ENCODE measurements at regions not wholly inside any gene's neighbourhood (a gene's known extent, or its start where the extent isn't known, plus 50 kb on each side); places are given as distances from the start of the nearest gene placed in this dataset.

DNA sequence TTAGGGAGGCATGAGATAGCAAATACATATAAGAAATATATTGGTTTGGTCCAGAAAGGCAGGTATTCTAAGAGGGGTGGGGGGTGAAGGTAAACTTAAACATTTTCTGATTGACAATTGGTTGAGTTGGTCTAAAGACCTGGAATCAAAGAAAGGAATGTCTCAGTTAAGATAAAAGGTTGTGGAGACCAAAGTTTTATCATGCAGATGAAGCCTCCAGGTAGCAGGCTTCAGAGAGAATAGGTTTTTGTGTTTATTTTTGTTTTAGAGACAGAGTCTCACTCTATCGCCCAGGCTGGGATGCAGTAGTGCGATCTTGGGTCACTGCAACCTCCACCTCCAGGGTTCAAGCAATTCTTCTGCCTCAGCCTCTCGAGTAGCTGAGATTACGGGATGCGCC, 80.5 kb downstream of the NPAP1 start (continued):
- TF ChIP-seq, protein P1, sequence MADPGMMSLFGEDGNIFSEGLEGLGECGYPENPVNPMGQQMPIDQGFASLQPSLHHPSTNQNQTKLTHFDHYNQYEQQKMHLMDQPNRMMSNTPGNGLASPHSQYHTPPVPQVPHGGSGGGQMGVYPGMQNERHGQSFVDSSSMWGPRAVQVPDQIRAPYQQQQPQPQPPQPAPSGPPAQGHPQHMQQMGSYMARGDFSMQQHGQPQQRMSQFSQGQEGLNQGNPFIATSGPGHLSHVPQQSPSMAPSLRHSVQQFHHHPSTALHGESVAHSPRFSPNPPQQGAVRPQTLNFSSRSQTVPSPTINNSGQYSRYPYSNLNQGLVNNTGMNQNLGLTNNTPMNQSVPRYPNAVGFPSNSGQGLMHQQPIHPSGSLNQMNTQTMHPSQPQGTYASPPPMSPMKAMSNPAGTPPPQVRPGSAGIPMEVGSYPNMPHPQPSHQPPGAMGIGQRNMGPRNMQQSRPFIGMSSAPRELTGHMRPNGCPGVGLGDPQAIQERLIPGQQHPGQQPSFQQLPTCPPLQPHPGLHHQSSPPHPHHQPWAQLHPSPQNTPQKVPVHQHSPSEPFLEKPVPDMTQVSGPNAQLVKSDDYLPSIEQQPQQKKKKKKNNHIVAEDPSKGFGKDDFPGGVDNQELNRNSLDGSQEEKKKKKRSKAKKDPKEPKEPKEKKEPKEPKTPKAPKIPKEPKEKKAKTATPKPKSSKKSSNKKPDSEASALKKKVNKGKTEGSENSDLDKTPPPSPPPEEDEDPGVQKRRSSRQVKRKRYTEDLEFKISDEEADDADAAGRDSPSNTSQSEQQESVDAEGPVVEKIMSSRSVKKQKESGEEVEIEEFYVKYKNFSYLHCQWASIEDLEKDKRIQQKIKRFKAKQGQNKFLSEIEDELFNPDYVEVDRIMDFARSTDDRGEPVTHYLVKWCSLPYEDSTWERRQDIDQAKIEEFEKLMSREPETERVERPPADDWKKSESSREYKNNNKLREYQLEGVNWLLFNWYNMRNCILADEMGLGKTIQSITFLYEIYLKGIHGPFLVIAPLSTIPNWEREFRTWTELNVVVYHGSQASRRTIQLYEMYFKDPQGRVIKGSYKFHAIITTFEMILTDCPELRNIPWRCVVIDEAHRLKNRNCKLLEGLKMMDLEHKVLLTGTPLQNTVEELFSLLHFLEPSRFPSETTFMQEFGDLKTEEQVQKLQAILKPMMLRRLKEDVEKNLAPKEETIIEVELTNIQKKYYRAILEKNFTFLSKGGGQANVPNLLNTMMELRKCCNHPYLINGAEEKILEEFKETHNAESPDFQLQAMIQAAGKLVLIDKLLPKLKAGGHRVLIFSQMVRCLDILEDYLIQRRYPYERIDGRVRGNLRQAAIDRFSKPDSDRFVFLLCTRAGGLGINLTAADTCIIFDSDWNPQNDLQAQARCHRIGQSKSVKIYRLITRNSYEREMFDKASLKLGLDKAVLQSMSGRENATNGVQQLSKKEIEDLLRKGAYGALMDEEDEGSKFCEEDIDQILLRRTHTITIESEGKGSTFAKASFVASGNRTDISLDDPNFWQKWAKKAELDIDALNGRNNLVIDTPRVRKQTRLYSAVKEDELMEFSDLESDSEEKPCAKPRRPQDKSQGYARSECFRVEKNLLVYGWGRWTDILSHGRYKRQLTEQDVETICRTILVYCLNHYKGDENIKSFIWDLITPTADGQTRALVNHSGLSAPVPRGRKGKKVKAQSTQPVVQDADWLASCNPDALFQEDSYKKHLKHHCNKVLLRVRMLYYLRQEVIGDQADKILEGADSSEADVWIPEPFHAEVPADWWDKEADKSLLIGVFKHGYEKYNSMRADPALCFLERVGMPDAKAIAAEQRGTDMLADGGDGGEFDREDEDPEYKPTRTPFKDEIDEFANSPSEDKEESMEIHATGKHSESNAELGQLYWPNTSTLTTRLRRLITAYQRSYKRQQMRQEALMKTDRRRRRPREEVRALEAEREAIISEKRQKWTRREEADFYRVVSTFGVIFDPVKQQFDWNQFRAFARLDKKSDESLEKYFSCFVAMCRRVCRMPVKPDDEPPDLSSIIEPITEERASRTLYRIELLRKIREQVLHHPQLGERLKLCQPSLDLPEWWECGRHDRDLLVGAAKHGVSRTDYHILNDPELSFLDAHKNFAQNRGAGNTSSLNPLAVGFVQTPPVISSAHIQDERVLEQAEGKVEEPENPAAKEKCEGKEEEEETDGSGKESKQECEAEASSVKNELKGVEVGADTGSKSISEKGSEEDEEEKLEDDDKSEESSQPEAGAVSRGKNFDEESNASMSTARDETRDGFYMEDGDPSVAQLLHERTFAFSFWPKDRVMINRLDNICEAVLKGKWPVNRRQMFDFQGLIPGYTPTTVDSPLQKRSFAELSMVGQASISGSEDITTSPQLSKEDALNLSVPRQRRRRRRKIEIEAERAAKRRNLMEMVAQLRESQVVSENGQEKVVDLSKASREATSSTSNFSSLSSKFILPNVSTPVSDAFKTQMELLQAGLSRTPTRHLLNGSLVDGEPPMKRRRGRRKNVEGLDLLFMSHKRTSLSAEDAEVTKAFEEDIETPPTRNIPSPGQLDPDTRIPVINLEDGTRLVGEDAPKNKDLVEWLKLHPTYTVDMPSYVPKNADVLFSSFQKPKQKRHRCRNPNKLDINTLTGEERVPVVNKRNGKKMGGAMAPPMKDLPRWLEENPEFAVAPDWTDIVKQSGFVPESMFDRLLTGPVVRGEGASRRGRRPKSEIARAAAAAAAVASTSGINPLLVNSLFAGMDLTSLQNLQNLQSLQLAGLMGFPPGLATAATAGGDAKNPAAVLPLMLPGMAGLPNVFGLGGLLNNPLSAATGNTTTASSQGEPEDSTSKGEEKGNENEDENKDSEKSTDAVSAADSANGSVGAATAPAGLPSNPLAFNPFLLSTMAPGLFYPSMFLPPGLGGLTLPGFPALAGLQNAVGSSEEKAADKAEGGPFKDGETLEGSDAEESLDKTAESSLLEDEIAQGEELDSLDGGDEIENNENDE (IDR thresholded peaks at IDR 0.05; ENCODE audit: insufficient replicate concordance, low read length), result no peak
- TF ChIP-seq SUZ12 (IDR thresholded peaks at IDR 0.05; ENCODE audit: low read length) (no peak), TCF12 (IDR thresholded peaks at IDR 0.05; ENCODE audit: low read depth, low read length) (no peak), SIRT6 (IDR thresholded peaks at IDR 0.05; ENCODE audit: low read length) (no peak), CEBPB (IDR thresholded peaks at IDR 0.05; ENCODE audit: low read depth, low read length) (no peak), EP300 (IDR thresholded peaks at IDR 0.05; ENCODE audit: borderline replicate concordance in 1 of 2, low read depth in 2 of 2, low read length in 2 of 2) (no peak), POLR2A (IDR thresholded peaks at IDR 0.05; ENCODE audit: control extremely low read depth in 1 of 2, low read depth in 2 of 2, low read length in 2 of 2) (no peak), BCL11A (IDR thresholded peaks at IDR 0.05; ENCODE audit: low read depth in 2 of 2, low read length in 2 of 2) (no peak)
- TF ChIP-seq, protein P2, sequence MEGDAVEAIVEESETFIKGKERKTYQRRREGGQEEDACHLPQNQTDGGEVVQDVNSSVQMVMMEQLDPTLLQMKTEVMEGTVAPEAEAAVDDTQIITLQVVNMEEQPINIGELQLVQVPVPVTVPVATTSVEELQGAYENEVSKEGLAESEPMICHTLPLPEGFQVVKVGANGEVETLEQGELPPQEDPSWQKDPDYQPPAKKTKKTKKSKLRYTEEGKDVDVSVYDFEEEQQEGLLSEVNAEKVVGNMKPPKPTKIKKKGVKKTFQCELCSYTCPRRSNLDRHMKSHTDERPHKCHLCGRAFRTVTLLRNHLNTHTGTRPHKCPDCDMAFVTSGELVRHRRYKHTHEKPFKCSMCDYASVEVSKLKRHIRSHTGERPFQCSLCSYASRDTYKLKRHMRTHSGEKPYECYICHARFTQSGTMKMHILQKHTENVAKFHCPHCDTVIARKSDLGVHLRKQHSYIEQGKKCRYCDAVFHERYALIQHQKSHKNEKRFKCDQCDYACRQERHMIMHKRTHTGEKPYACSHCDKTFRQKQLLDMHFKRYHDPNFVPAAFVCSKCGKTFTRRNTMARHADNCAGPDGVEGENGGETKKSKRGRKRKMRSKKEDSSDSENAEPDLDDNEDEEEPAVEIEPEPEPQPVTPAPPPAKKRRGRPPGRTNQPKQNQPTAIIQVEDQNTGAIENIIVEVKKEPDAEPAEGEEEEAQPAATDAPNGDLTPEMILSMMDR (IDR thresholded peaks at IDR 0.05; ENCODE audit: control extremely low read depth in 1 of 3, insufficient read depth in 1 of 3, low read depth in 1 of 3, low read length in 3 of 3), result no peak
